ENCODE measurements at regions not wholly inside any gene's neighbourhood (a gene's known extent, or its start where the extent isn't known, plus 50 kb on each side); places are given as distances from the start of the nearest gene placed in this dataset.
"Not testable (repeated sequence)": the region's sequence is repeated elsewhere in the genome, so short reads cannot be mapped to it uniquely, and the experiment has no call there.

GRCh38 chr14:77985211-77985615 is 185.0 kb upstream of the NRXN3 start:
- DNase-seq, result no peak

- DNase-seq, result no peak
Measured at GRCh38 chr14:77986773-77987172, 183.4 kb upstream of the NRXN3 start.

GRCh38 chr14:77988096-77988870 is 181.9 kb upstream of the NRXN3 start:
- DNase-seq, result no peak

GRCh38 chr14:77988970-77989369 is 181.2 kb upstream of the NRXN3 start:
- DNase-seq, result no peak

GRCh38 chr14:77989441-77989991 is 180.7 kb upstream of the NRXN3 start:
- no peak for DNase-seq

- DNase-seq, result no peak
Measured at GRCh38 chr14:77990337-77990736, 179.8 kb upstream of the NRXN3 start.

- no peak for DNase-seq
Measured at GRCh38 chr14:77991128-77991772, 178.9 kb upstream of the NRXN3 start.

- DNase-seq, result no peak
Measured at GRCh38 chr14:78005325-78005724, 164.8 kb upstream of the NRXN3 start.

GRCh38 chr14:78007160-78007559 is 163.0 kb upstream of the NRXN3 start:
- no peak for DNase-seq

GRCh38 chr14:78010688-78011087 is 159.5 kb upstream of the NRXN3 start:
- no peak for DNase-seq

- DNase-seq, result not testable (repeated sequence)
Measured at GRCh38 chr14:78013911-78014310, 156.3 kb upstream of the NRXN3 start.

GRCh38 chr14:78016532-78016931 is 153.6 kb upstream of the NRXN3 start:
- DNase-seq, result no peak

GRCh38 chr14:78018283-78018682 is 151.9 kb upstream of the NRXN3 start:
- DNase-seq, result no peak

- DNase-seq, result peak; percentile 60
Measured at GRCh38 chr14:78022059-78022458, 148.1 kb upstream of the NRXN3 start.

- no peak for DNase-seq
Measured at GRCh38 chr14:78023112-78023511, 147.1 kb upstream of the NRXN3 start.

GRCh38 chr14:78028471-78028870 is 141.7 kb upstream of the NRXN3 start:
- no peak for DNase-seq

- no peak for DNase-seq
Measured at GRCh38 chr14:78029601-78030372, 140.4 kb upstream of the NRXN3 start.

- no peak for DNase-seq
Measured at GRCh38 chr14:78043349-78043748, 126.8 kb upstream of the NRXN3 start.

GRCh38 chr14:78048120-78048519 is 122.1 kb upstream of the NRXN3 start:
- no peak for DNase-seq

- DNase-seq, result not testable (repeated sequence)
Measured at GRCh38 chr14:78056890-78057289, 113.3 kb upstream of the NRXN3 start.

- no peak for DNase-seq
Measured at GRCh38 chr14:78070344-78070743, 99.8 kb upstream of the NRXN3 start.

- no peak for DNase-seq
Measured at GRCh38 chr14:78071016-78071549, 99.1 kb upstream of the NRXN3 start.

- DNase-seq, result no peak
Measured at GRCh38 chr14:78073028-78073427, 97.1 kb upstream of the NRXN3 start.

All from activated CD4-positive, CD25-positive, alpha-beta regulatory T cell treated with anti-CD3 and anti-CD28 coated beads, Interleukin-2, amount 50 U/mL, for 72 hours (primary cell).